Activated CD4-positive, alpha-beta T cell treated with anti-CD3 and anti-CD28 coated beads, Interleukin-2, amount 10 ng/mL, durations not matched to agents 7 days and 5 days (primary cell): ENCODE measurements at regions not wholly inside any gene's neighbourhood (a gene's known extent, or its start where the extent isn't known, plus 50 kb on each side); places are given as distances from the start of the nearest gene placed in this dataset.
"Not testable (repeated sequence)": the region's sequence is repeated elsewhere in the genome, so short reads cannot be mapped to it uniquely, and the experiment has no call there.

ENCODE experiments used
- CTCF ChIA-PET: fragments of 350-600 bp; sonication (Branson Sonifier 250); formaldehyde crosslinking; loops from one replicate; lab custom pipeline; 2021; ENCODE audit warnings: antibody characterized with exemption; lab: Charles Lee
- POLR2A ChIA-PET: fragments of 350-600 bp; sonication (Branson Sonifier 250); formaldehyde crosslinking; loops from one replicate; lab custom pipeline; 2021; ENCODE audit warnings: antibody characterized with exemption; lab: Charles Lee
- DNase-seq: peaks from one replicate; pipeline ENCODE4 v3.0.0-alpha.2; 2020
- H3K27ac Mint-ChIP-seq: one replicate; pipeline ENCODE4 v1.8.0; 2021; ENCODE audit warnings: mild to moderate bottlenecking, moderate library complexity, mixed read lengths
- H3K27me3 Mint-ChIP-seq: one replicate; pipeline ENCODE4 v1.8.0; 2021; ENCODE audit warnings: mixed read lengths
- H3K36me3 Mint-ChIP-seq: one replicate; pipeline ENCODE4 v1.8.0; 2021; ENCODE audit warnings: low read depth, mixed read lengths
- H3K4me1 Mint-ChIP-seq: one replicate; pipeline ENCODE4 v1.8.0; 2021; ENCODE audit warnings: mixed read lengths
- H3K4me3 Mint-ChIP-seq: one replicate; pipeline ENCODE4 v1.8.0; 2021; ENCODE audit warnings: mild to moderate bottlenecking, moderate library complexity, mixed read lengths
- H3K9me3 Mint-ChIP-seq: one replicate; pipeline ENCODE4 v1.8.0; 2021; ENCODE audit warnings: mixed read lengths

DNA sequence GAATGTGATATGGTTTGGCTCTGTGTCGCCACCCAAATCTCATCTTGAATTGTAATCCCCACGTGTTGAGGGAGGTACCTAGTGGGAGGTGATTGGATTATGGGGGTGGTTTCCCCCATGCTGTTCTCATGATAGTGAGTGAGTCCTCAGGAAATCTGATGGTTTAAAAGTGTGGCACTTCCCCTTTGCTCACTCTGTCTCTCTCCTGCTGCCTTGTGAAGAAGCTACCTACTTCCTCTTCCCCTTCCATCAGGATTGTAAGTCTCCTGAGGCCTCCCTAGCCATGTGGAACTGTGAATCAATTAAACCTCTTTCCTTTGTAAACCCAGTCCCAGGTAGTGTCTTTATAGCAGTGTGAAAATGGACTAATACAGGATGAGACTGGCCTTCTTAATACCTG, 73.2 kb upstream of the MRPS22 start:
- POLR2A ChIA-PET, CTCF ChIA-PET, H3K36me3 Mint-ChIP-seq: not testable (repeated sequence)

DNA sequence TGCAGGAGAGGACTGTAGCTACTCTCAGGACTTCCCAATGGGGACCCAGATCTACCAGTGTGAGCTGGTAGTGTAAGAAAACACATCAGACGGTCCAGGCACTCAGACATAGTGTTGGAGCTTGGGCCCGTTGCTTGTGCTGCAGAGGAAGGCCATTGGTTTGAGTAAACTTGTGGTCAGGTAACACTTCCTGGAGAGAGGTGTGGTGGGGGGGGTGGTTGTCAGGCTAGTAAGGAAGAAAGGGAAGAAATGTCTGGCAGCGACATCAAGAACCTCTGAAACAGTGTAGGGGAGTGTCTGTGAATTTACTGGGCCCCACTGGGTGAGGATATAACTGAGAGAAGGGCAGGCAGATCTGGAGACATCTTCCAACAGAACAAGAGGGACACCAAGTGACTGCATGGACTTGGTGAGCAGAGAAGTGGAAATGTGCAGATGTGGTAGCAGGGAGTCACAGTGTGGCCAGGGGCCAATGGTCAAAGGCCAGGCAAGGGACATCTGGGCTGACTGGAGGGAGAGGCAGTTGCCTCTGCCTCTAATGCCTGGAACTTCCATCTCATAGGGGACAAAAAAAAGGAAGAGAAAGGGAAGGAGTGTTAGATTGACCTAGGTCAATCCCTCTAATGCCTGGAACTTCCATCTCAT, 63.7 kb upstream of the MRPS22 start:
- DNase-seq = no peak
- H3K27ac Mint-ChIP-seq = no peak overlapping the region
- no peaks in the 10 kb centered on the region for H3K36me3 Mint-ChIP-seq
- ChIA-PET CTCF (no interaction called here), POLR2A (no interaction called here)
- H3K9me3 Mint-ChIP-seq = no peaks in the 10 kb centered on the region
- H3K4me1 Mint-ChIP-seq = no peaks in the 10 kb centered on the region
- no peak overlapping the region for H3K4me3 Mint-ChIP-seq
- peaks cover 4% of the 10 kb centered on the region for H3K27me3 Mint-ChIP-seq

More for the DNA sequence above, 73.2 kb upstream of the MRPS22 start:
- H3K4me3 Mint-ChIP-seq, DNase-seq, H3K27me3 Mint-ChIP-seq, H3K27ac Mint-ChIP-seq, H3K4me1 Mint-ChIP-seq, H3K9me3 Mint-ChIP-seq: not testable (repeated sequence)

DNA sequence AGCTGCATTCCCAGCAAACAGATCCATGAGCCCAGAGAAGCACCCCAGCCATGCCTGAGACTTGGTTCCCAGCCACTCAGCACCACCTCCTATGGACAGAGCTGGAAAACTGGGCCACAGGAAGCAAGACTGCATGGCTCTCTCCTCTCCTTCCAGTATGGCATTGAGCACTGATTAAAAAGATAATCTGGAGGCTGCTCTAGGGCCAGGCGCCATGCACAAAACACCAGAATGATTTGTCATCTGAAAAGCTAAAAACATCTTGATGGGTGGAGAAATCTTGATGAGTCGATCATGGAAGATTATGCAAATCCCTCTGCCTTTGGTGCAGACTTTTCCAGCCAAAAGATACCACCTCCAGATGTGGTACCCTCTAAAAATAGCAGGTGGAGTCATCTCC, 62.7 kb upstream of the MRPS22 start:
- CTCF ChIA-PET = no interaction called here
- H3K36me3 Mint-ChIP-seq = no peaks in the 10 kb centered on the region
- POLR2A ChIA-PET = no interaction called here
- H3K4me3 Mint-ChIP-seq = no peak overlapping the region
- no peaks in the 10 kb centered on the region for H3K9me3 Mint-ChIP-seq
- DNase-seq = no peak
- no peak overlapping the region for H3K27ac Mint-ChIP-seq
- H3K27me3 Mint-ChIP-seq = peaks cover 4% of the 10 kb centered on the region
- no peaks in the 10 kb centered on the region for H3K4me1 Mint-ChIP-seq

DNA sequence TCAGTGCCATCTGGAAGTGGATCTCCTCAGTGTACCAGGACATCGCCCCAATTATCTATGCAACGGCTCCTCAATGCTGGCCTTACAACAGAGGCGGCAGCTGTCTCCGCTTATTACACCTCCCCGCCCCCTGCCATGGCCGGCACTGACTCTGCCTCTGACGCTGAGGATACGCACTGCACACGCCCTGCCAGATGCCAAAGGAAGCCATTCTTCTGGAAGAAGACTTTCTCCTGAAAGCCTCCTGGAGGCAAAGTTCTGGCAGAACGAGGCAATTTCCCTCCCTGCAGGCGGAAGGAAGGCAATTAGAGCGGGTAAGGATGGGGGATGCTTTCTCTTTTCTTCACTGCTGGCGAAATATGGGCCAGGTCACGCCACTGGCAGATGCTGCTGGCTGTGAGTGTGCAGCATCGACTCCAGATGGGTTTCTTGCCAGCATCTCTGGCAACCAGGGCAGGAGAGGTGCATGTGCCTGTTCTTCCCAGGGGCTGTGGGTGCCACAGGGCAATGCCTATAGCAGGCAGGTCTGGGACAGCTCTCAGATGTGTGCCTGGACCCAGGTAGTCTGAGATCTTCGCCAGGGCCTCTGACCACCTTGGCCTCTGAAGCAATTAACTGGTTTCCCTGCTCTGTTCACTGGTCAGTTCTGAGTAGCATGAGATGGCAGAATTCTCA, 62.2 kb upstream of the MRPS22 start:
- H3K36me3 Mint-ChIP-seq = no peaks in the 10 kb centered on the region

DNA sequence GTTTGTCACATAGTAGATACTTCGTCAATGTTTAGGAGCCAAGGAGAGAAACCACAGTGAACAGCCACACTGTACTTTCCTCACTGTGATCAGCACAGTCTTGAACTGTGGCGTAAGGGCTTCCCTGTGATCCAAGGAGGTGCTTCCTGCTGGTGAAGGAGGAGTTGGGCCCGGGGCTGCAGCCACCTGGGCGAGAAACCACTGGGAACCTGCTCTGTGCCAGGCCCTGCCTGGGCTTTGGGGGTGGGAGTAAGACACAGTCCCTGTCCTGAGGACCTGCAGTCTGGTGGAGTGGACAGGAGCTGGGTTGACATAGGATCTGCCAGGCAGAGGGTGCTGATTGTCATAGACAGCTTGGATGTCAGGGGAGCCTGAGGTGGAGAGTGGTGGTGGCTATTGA, 60.5 kb upstream of the MRPS22 start:
- H3K4me3 Mint-ChIP-seq = no peak overlapping the region
- H3K27me3 Mint-ChIP-seq = peaks cover 2% of the 10 kb centered on the region
- no peak for DNase-seq
- H3K36me3 Mint-ChIP-seq = no peaks in the 10 kb centered on the region
- no peaks in the 10 kb centered on the region for H3K4me1 Mint-ChIP-seq
- CTCF ChIA-PET = no interaction called here
- no peak overlapping the region for H3K27ac Mint-ChIP-seq
- POLR2A ChIA-PET = no interaction called here
- no peaks in the 10 kb centered on the region for H3K9me3 Mint-ChIP-seq

More for the DNA sequence above, 62.2 kb upstream of the MRPS22 start:
- Mint-ChIP-seq H3K4me3 (no peak overlapping the region), H3K27ac (no peak overlapping the region), H3K27me3 (peaks cover 4% of the 10 kb centered on the region), H3K9me3 (no peaks in the 10 kb centered on the region), H3K4me1 (no peaks in the 10 kb centered on the region)
- CTCF ChIA-PET = no interaction called here
- POLR2A ChIA-PET = no interaction called here
- DNase-seq = no peak

DNA sequence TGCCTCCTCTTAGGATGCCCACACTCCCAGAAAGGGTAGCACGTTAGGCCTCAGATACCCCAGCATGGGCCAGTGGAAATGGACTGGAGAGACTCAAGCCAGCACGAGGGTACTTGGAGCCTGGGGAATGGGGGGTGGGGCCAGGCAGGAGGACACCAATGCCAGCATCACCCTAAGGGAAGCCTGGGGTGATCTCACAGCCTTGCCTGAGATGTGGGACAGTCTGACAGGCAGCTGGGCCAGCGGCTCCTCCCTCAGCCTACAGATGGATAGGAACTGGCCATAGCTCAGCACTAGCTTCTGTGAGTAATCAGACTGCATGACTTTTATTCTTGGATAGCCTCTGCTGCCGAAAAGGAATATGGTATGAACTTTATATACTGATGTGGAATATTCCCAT, 59.6 kb upstream of the MRPS22 start:
- DNase-seq = no peak
- no peak overlapping the region for H3K4me3 Mint-ChIP-seq
- peaks cover 2% of the 10 kb centered on the region for H3K27me3 Mint-ChIP-seq
- no peaks in the 10 kb centered on the region for H3K36me3 Mint-ChIP-seq
- no peak overlapping the region for H3K27ac Mint-ChIP-seq
- CTCF ChIA-PET = no interaction called here
- H3K4me1 Mint-ChIP-seq = no peaks in the 10 kb centered on the region
- POLR2A ChIA-PET = no interaction called here
- no peaks in the 10 kb centered on the region for H3K9me3 Mint-ChIP-seq

DNA sequence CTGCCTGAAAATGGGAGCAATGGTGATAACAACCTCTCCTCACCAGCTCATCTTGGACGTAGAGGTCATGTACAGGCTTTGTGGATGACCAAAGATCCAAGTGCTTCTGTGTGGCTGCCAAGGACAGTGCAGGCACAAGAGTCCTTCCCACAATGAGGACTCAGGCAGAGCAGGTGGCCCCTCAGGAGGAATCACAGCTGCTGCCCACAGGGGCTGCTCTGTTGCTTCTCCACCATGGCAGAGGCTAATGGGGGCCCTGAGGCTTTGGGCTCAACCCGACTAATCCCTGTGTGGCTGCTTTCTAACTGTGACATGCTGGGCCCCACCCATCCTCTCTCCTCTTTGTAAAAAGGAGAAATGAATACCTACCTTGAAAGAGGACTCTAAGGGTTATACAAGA, 58.1 kb upstream of the MRPS22 start:
- no peak overlapping the region for H3K27ac Mint-ChIP-seq
- ChIA-PET CTCF (no interaction called here), POLR2A (no interaction called here)
- H3K9me3 Mint-ChIP-seq = no peaks in the 10 kb centered on the region
- H3K27me3 Mint-ChIP-seq = no peaks in the 10 kb centered on the region
- no peaks in the 10 kb centered on the region for H3K36me3 Mint-ChIP-seq
- DNase-seq = no peak
- no peak overlapping the region for H3K4me3 Mint-ChIP-seq
- no peaks in the 10 kb centered on the region for H3K4me1 Mint-ChIP-seq

DNA sequence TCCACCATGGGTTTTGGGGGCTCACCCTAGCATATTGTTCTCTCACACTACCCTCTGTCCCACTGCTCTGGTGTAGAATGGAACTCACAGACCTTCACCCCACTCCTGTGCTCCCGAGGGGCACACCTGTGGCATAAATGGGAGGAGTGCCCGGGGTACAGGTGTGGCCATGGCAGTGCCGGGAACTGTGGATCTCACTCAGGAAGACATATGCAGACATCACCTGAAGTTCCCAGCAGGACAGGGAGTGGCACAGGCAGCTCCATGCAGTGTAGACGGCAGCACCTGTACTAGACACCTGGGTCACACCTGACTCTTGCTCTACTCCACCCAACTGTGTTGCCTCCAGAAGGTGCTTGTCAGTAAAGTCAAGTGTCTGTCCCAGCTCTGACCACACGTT, 57.6 kb upstream of the MRPS22 start:
- Mint-ChIP-seq H3K4me1 (no peaks in the 10 kb centered on the region), H3K27ac (no peak overlapping the region), H3K27me3 (no peaks in the 10 kb centered on the region), H3K36me3 (no peaks in the 10 kb centered on the region), H3K9me3 (no peaks in the 10 kb centered on the region), H3K4me3 (no peak overlapping the region)
- ChIA-PET CTCF (no interaction called here), POLR2A (no interaction called here)
- no peak for DNase-seq

DNA sequence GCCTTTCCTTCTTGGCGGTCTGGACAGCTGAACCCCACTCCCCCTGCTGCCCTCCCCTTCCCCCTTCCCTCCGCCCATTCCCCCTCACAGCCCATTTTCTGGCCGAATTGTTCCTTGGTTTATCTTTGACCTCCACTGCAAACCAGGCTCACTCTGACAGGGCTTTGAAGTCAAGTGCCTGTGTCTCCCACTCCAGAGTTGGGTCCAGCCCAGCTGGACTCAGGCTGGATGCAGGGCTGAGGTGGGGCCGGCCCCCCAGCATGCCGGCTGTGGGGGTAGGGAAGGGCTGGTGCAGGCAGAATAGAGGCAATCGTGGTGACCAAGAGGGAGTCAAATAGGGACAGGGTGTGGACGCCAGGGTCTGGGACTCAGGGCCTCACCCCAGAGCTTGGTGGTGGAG, 57.0 kb upstream of the MRPS22 start:
- H3K4me1 Mint-ChIP-seq = no peaks in the 10 kb centered on the region
- no peaks in the 10 kb centered on the region for H3K9me3 Mint-ChIP-seq
- no peaks in the 10 kb centered on the region for H3K27me3 Mint-ChIP-seq
- no peaks in the 10 kb centered on the region for H3K36me3 Mint-ChIP-seq
- no peak for DNase-seq
- no peak overlapping the region for H3K27ac Mint-ChIP-seq
- POLR2A ChIA-PET = no interaction called here
- CTCF ChIA-PET = interaction anchor here (1.0 kb wide), 1 partner anchor 15 kb away, joined by 3 read pairs; no protein-coding TSS in a partner anchor
- no peak overlapping the region for H3K4me3 Mint-ChIP-seq

DNA sequence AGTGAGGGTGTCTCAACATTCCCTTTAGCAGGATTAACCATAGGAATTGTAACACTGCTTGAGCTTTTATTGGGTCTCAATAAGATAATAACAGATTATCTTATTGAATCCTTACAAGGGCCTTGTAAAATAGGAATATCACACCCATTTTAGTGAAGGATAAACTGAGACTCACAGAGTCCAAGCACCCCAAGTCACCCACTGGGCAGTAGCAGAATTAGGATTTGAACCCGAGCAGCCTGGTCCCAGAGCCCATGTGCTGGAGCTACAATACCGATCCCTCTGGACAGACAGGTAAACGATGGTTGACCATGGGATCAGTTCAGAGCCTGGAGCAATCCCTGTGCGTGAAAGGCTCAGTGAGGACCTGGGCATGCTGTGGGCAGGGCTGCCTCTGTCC, 56.3 kb upstream of the MRPS22 start:
- Mint-ChIP-seq H3K27ac (no peak overlapping the region), H3K4me3 (no peak overlapping the region), H3K9me3 (no peaks in the 10 kb centered on the region), H3K27me3 (no peaks in the 10 kb centered on the region), H3K4me1 (no peaks in the 10 kb centered on the region), H3K36me3 (no peaks in the 10 kb centered on the region)
- POLR2A ChIA-PET = no interaction called here
- DNase-seq = no peak
- CTCF ChIA-PET = interaction anchor here (1.0 kb wide), 1 partner anchor 14 kb away, joined by 3 read pairs; no protein-coding TSS in a partner anchor

DNA sequence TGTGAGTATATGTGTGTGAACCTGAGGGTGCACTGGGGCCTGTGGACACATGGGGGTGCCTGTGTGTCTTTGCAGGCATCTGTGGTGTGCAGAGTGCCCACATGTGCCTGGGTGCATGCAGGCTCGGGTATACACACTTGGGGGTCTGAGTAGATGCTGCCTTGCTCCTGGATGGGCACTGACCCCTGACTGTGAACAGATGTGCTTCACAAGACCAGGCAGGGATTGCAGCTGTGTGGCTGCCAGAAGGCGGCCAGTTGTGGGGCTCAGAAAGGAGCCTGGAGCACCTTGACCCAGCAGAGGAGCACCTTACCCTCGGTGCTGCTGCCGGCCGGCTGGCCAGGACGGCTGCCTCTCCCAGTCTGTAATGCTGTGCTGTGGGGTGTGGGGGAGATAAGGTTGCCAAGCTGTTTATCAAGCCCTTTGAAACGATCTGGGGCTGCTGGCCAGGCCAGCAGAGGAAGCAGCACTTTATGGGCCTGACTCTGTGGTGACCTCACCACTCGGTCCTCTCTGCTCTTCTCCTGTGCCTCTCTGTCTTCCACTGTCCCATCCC, 55.5 kb upstream of the MRPS22 start:
- POLR2A ChIA-PET = no interaction called here
- no peaks in the 10 kb centered on the region for H3K9me3 Mint-ChIP-seq
- DNase-seq = no peak
- no peaks in the 10 kb centered on the region for H3K36me3 Mint-ChIP-seq
- H3K27me3 Mint-ChIP-seq = no peaks in the 10 kb centered on the region
- H3K4me1 Mint-ChIP-seq = no peaks in the 10 kb centered on the region
- H3K4me3 Mint-ChIP-seq = no peak overlapping the region
- CTCF ChIA-PET = interaction anchor here (0.5 kb wide), 1 partner anchor 267 kb away, joined by 3 read pairs; no protein-coding TSS in a partner anchor
- H3K27ac Mint-ChIP-seq = no peak overlapping the region

DNA sequence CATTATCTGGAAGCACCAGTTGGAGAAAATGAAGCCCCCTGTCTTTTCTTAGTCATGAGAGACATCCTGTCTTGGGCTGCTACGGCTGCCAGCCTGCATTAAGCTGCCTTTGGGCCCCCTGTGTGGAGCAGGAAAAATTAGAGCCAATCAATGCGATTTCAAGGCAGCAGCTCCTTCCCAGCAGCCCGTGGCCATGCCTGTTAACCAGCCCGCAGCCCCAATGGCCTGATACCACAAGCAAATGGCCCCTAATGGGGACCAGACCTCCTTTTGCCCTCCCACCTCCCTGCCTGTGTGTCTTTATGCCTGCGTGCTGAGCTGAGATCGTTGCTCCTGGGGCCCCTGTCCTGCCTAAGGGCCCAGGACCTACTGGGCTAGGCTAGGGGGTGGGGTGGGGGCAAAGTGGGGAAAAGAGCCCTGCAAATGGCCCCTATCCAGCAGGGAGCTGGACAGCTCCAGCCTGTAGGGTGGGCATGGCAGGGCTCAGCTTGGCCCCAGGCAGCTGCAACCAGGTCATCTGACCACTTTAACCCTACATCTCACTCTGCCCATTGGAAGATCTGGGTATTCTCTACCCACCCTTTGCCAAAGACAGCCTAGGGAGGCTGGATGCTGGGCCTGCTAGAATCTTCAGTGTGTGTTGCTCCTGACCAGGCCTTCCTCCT, 53.8 kb upstream of the MRPS22 start:
- H3K4me3 Mint-ChIP-seq = no peak overlapping the region
- ChIA-PET CTCF (no interaction called here), POLR2A (no interaction called here)
- no peaks in the 10 kb centered on the region for H3K27me3 Mint-ChIP-seq
- no peaks in the 10 kb centered on the region for H3K9me3 Mint-ChIP-seq
- no peak overlapping the region for H3K27ac Mint-ChIP-seq
- H3K36me3 Mint-ChIP-seq = no peaks in the 10 kb centered on the region
- DNase-seq = no peak
- no peaks in the 10 kb centered on the region for H3K4me1 Mint-ChIP-seq
